Iris pigment epithelial cell (primary cell): ENCODE measurements at regions not wholly inside any gene's neighbourhood (a gene's known extent, or its start where the extent isn't known, plus 50 kb on each side); places are given as distances from the start of the nearest gene placed in this dataset.
A peak's percentile ranks its signal among the peaks of the same experiment; 100 is the strongest.

Experiments
- DNase-seq: peaks from one replicate; pipeline ENCODE4 v3.0.0-alpha.2; 2011; ENCODE audit warnings: low read depth

DNA sequence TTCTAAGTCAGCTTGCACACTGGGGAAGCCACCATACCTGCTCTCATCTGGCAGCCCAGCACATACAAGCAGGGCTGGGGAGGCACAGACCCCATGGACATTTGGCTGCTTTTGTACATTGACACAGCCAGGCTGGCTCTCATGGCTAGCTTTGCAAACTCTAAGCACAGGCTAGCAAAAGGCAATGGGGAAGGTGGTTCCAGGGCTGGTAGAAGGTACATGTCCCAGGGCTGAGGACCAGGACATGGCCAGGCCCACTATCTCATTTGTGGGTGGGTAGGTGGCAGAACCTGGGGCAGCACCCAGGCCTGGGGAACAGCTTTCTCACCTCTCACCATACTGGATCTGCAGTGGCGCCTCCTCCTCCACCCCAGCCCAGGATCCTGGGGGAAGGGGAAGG, 90.9 kb downstream of the HS1BP3 start:
- DNase-seq, result no peak

DNA sequence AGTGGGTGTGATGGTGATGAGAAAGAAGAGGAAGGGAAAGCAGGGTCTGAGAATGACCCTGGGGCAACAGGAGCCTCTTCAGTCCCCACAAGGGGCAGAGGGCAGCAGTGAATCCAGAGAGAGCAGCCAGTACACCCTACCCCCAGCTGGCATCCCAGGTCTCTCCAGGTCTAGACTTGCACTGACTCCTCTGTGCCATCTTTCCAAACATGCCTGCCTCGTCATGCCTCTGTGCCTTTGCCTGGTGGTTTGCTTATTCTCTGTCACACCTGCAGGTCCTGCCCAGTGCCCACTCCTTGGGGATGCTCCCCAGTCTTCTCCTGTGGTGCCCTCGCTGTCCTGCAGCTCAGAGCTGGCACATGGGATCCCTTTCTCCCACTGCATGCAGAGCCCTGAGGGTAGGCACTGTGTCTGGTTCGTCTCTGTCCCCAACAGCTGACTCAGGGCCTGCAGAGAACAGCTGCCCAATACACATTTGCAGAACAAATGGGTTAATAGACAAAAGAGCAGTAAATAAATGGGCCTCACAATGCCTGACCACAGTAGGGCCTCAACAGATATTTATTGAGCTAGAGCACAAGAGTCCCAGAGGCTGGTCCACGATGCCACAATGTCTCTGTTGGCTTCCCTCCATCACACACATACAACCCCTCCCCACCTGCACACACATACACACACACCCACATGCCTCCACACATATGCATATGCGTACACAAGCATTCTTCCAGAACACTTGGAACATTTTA, 89.8 kb downstream of the HS1BP3 start:
- DNase-seq, result no peak

DNA sequence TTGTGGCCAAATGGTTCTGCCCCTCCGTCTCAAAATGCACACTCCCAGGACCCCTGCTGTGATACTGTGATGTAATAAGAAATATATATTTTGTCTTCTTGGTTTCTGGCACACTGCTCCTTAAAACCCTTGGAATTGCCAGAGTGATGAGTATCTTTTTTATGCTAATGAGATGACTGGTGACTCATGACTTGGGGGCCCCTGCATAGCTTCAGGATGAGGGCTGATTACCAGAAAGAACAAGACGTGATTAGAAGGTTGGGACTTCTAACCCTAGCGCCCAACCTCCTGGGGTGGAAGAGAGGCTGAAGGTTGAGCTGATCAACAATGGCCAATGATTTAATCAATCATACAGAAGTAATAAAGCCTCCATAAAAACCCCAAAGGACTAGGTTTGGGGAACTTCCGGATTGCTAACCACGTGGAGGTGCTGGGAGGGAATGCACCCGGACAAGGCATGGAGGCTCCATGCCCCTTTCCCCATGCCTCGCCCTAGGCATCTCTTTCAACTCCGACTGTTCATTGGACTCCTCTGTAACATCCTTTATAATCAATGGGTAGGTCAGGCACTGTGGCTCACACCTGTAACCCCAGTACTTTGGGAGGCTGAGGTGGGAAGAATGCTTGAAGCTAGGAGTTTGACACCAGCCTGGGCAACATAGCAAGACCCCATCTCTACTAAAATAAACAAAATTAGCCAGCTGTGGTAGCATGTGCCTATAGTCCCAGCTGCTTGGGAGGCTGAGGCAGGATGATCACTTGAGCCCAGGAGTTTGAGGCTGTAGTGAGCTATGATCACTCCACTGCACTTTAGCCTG, 89.1 kb downstream of the HS1BP3 start:
- peak; percentile 82 for DNase-seq

DNA sequence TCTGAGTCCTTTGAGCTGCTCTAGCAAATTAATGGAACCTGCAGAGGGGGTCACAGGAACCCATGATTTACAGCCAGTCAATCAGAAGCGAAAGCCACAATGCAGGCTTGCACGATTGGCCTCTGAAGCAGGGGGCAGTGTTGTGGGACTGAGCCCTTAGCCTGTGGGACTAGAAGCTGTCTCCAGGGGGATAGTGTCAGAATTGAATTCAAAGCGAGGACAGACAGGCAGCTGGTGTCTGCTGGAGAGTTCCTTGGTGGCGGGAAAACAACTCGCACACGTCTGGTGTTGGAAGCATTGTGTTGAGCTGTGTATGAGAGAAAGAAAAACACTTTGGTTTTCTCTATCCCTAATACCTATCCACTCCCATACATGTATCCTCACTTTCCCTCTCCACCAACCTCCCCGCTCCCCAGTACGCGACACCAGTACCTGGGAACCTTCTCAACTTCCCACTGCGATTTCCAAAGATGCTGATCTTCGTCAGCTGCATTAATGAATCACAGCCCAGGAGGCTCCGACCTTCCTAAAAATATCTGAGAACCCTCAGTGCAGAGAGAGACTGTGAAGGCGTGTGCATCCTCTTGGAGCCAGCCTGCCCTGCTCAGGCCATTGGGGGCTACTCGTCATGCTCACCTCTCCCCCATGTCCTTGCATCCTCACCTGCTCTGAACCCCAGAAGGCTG, 88.2 kb downstream of the HS1BP3 start:
- no peak for DNase-seq

DNA sequence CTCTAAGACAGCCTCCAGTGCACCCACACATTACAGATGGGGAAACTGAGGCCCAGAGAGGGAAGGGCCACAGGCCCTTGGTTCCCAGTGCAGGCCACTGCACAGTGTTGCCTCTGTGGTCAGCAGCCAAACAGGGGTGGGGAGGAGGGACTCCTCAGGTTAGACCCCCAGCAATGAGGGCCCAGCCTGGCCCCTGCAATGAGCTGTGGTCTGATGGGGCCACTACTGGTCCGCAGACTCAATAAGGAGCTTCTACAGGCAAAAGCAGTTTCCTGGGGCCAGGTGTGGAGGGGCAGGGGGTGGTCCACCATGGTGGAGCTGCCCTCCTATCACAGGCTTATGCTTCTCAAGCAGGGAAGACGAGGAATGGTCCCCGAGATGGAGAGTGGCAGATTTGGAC, 87.6 kb downstream of the HS1BP3 start:
- no peak for DNase-seq

DNA sequence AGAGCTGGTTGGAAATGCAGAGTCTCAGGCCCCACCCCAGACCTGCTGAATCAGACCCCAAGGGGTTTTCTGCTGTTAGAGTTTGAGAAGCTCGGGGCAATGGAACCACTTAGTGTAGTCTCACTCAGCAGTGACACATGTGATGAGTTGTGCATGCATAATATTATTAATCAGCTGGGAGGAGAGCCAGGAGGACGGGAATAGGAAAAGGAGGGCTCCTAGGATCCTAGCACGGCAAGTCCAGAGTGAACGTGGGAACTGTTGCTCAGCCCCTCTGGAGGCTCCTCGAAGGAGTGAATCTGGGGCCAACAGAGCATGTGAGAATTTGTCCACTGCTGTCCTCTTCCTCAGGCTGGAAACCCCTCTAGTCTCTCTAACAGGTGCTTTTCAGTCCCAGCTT, 87.1 kb downstream of the HS1BP3 start:
- no peak for DNase-seq

DNA sequence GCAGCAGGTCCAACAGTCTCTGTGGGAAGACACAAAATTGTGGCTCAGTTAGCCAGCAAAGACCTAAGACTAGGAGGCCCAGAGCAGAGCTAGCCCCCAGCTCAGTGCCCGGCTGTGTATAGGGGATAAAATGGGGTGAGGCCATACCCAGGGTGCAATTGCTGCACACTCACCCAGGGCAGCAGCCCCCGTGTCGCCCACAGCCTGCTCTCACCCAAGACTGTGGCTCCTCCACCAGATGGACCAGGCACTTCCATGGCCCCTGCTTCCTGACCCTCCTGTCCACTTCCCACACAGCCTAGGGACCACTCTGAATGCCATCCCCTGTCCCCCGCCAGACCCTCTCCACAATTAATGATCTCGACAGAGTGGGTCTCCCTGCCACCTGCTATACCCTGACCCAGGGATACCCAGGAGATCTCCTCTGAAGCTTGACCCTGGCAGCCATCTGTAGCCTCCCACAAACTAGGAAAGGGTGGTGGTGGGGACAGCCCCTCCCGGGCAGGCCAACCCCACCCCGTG, 85.7 kb downstream of the HS1BP3 start:
- DNase-seq, result no peak

DNA sequence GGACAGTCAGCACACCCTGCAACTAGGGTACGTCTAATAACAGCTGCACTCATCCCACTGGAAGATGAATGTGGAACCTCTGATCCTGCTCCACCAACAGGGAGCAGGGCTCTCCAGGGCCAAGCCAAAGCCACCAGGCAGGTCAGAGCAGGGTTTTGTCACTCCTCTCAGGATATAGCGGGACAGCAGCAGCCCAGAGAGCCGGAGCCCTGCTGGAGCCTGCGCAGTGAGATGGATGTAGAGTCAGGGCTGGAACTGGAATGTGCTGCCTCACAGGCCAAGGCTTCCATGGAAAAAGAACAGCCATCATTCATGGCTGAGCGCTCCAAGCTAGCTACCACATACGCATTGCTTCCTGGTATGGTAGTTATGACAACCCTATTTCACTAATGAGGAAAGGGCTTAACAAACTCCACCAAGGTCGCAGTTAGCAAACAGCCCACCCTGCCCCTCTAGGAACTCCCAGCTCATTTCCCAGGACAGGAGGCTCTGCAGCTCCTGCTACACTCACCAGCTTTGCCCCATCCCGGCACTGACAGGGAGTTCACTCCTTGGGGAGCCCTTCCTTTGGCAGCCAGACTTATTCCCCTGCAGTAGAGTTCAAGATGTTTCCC, 85.2 kb downstream of the HS1BP3 start:
- DNase-seq, result peak; percentile 17

DNA sequence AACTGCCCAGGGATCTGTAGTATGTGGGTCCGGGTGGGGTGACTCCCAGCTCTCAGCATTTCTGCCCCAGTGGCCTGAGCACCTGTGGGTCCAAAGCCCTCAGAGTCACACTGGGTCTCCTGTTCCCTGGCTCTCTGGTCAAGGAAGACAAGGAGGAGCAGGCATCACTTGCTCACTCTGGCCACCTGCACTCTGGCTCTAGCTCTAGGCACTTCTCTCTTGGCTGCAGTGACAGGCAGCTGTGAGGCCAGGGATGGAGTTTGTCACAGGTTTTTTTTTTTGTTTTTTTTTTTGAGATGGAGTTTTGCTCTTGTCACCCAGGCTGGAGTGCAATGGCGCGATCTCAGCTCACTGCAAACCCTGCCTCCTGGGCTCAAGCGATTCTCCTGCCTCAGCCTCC, 84.6 kb downstream of the HS1BP3 start:
- no peak for DNase-seq

DNA sequence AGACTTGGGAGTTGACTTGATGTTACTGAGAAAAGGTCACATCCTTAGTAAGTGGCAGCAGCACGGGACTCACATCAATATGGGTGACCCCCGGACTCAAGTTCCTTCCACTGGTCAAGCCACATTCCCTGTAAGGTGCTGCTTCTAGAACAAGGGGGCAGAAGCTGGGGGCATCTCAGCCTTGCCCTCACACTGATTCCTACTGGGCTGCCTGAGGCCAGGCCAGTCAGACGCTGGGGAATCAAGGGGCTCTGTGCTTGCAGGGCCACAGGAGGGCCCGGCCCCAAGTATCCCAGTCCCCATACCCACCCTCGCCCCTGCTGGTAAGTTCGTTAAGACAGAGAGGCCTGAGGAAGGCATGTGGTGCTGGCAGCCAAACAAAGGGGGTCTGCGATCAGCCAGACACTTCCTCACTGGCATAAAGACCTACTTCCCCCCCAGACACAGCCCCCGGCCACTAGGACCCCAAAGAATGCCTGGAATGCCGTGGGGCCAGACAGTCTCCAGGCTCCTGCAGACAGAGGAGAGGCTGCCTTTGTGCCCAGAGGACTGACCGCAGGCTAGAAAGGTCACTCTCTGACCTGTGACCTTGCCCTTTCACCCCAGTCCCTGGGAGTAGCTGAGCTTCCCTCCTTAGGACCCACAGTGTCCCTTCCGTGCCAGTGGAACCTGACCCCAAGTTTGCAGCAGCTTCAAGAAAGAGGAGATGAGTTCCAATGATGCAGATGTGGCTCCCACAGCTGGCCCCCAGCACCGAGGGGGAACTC, 83.6 kb downstream of the HS1BP3 start:
- DNase-seq, result no peak
